PC-3 (cell line): ENCODE measurements at regions not wholly inside any gene's neighbourhood (a gene's known extent, or its start where the extent isn't known, plus 50 kb on each side); places are given as distances from the start of the nearest gene placed in this dataset.

Experiments
- ATAC-seq: fragments of 200-7000 bp; cut with Tn5 transposase; 2 replicates; pipeline ENCODE4 v1.9.1; 2020; ENCODE audit warnings: mild to moderate bottlenecking, moderate library complexity
- BruUV-seq: library from RNA; stranded (reverse); fragments of 400-500 nt; replicated peaks from 2 replicates; lab custom pipeline; 2021; lab: Mats Ljungman, UMichigan
- CTCF ChIA-PET: fragments of 300-600 bp; sonication (Branson Sonifier 250); formaldehyde crosslinking; loops from one replicate; lab custom pipeline; 2022; ENCODE audit warnings: antibody characterized with exemption; lab: Charles Lee
- POLR2A ChIA-PET: fragments of 300-600 bp; sonication (Branson Sonifier 250); formaldehyde crosslinking; loops from one replicate; lab custom pipeline; 2022; ENCODE audit warnings: antibody characterized with exemption; ENCODE audit not compliant: unreplicated experiment; lab: Charles Lee
- DNase-seq: peaks from one replicate; pipeline ENCODE4 v3.0.0-alpha.2; 2015
- H2AFZ ChIP-seq: fragments of 300-600 bp; sonication (generic); 2 replicates; pipeline ENCODE4 v1.6.0; 2016; ENCODE audit warnings: antibody characterized with exemption, low read length
- H3F3A ChIP-seq: fragments of 300-600 bp; sonication (generic); one replicate; pipeline ENCODE4 v1.6.0; 2017; ENCODE audit warnings: antibody characterized with exemption, low read length, control low read depth, mild to moderate bottlenecking; ENCODE audit not compliant: unreplicated experiment
- H3K27ac ChIP-seq: fragments of 300-600 bp; sonication (generic); 2 replicates; pipeline ENCODE4 v1.5.1; 2016; ENCODE audit warnings: mild to moderate bottlenecking, low read length
- H3K27me3 ChIP-seq: fragments of 300-600 bp; sonication (generic); 2 replicates; pipeline ENCODE4 v1.6.1; 2016; ENCODE audit warnings: low read length, mixed read lengths
- H3K36me3 ChIP-seq: fragments of 300-600 bp; sonication (generic); 2 replicates; pipeline ENCODE4 v1.6.1; 2016; ENCODE audit warnings: low read depth, mixed run types, low read length, mixed read lengths
- H3K4me1 ChIP-seq: fragments of 300-600 bp; sonication (generic); 2 replicates; pipeline ENCODE4 v1.5.1; 2016; ENCODE audit warnings: low read length; ENCODE audit not compliant: insufficient read depth
- H3K4me2 ChIP-seq: fragments of 300-600 bp; sonication (generic); 2 replicates; pipeline ENCODE4 v1.6.0; 2016; ENCODE audit warnings: low read length
- H3K4me3 ChIP-seq: fragments of 300-600 bp; sonication (generic); 2 replicates; pipeline ENCODE4 v1.5.1; 2016; ENCODE audit warnings: mild to moderate bottlenecking, low read length, mixed read lengths
- H3K79me2 ChIP-seq: fragments of 300-600 bp; sonication (generic); 2 replicates; pipeline ENCODE4 v1.6.1; 2017; ENCODE audit warnings: low read length, mixed read lengths
- H3K9ac ChIP-seq: fragments of 300-600 bp; sonication (generic); 2 replicates; pipeline ENCODE4 v1.6.0; 2016; ENCODE audit warnings: mild to moderate bottlenecking, low read length
- H3K9me2 ChIP-seq: fragments of 300-600 bp; sonication (generic); replicated peaks from 2 replicates; pipeline ENCODE4 v1.6.1; 2016; ENCODE audit warnings: mixed run types, low read length, mixed read lengths
- H3K9me3 ChIP-seq: fragments of 300-600 bp; sonication (generic); 2 replicates; pipeline ENCODE4 v1.6.1; 2016; ENCODE audit warnings: low read length, mixed read lengths
- H4K20me1 ChIP-seq: fragments of 300-600 bp; sonication (generic); 2 replicates; pipeline ENCODE4 v1.6.1; 2016; ENCODE audit warnings: low read length, mixed read lengths
- CTCF ChIP-seq: fragments of 300-600 bp; sonication (generic); conservative IDR thresholded peaks from 2 replicates; pipeline ENCODE4 v1.5.1; 2017; ENCODE audit warnings: antibody characterized with exemption, low read depth, mild to moderate bottlenecking, low read length
- EZH2 ChIP-seq: fragments of 300-600 bp; sonication (generic); IDR thresholded peaks from one replicate; pipeline ENCODE4 v1.6.1; 2017; ENCODE audit warnings: antibody characterized with exemption, mild to moderate bottlenecking, low read length; ENCODE audit not compliant: unreplicated experiment
- EZH2phosphoT487 ChIP-seq: fragments of 300-600 bp; sonication (generic); IDR thresholded peaks from 2 replicates; pipeline ENCODE4 v1.6.1; 2018; ENCODE audit warnings: mild to moderate bottlenecking, antibody characterized with exemption, low read length, borderline replicate concordance
- intact Hi-C: fragments of 100-400 bp; cut with micrococcal nuclease; formaldehyde crosslinking; loops from 2 replicates; pipeline ENCODE4 v1.9.0; 2023

GRCh38 chr14:80108430-80108829, 102.9 kb downstream of the DIO2 start:
- Histone ChIP-seq H3K27ac (no peak overlapping the region), H3K9me3 (no peaks in the 10 kb centered on the region), H3K27me3 (no peaks in the 10 kb centered on the region), H3K9me2 (no peaks in the 10 kb centered on the region), H3K4me1 (no peaks in the 10 kb centered on the region), H3F3A (no peaks in the 10 kb centered on the region), H2AFZ (no peak overlapping the region), H3K9ac (no peak overlapping the region), H3K36me3 (no peaks in the 10 kb centered on the region), H3K4me3 (no peak overlapping the region), H3K79me2 (no peaks in the 10 kb centered on the region), H3K4me2 (no peak overlapping the region), H4K20me1 (no peaks in the 10 kb centered on the region)
- ATAC-seq, result no peak
- POLR2A ChIA-PET, result no interaction called here
- no TSS peak for BruUV-seq
- DNase-seq, result no peak
- CTCF ChIA-PET, result no interaction called here
- intact Hi-C loops, result no loop called here
- TF ChIP-seq CTCF, result no peak
- TF ChIP-seq EZH2, result no peak
- no peak for TF ChIP-seq EZH2phosphoT487

- intact Hi-C loops, result no loop called here
- H3K9me2 ChIP-seq, result no peaks in the 10 kb centered on the region
- TF ChIP-seq EZH2phosphoT487 (no peak), CTCF (no peak), EZH2 (no peak)
- no TSS peak for BruUV-seq
- H3K4me3 ChIP-seq, result no peak overlapping the region
- no peak for DNase-seq
- CTCF ChIA-PET, result no interaction called here
- H3K4me2 ChIP-seq, result no peak overlapping the region
- no peak overlapping the region for H3K27ac ChIP-seq
- POLR2A ChIA-PET, result interaction anchor here (0.6 kb wide), 1 partner anchor 482 kb away, joined by 4 read pairs; no protein-coding TSS in a partner anchor
- no peak overlapping the region for H2AFZ ChIP-seq
- ATAC-seq, result no peak
- no peaks in the 10 kb centered on the region for H3K79me2 ChIP-seq
- H3K27me3 ChIP-seq, result no peaks in the 10 kb centered on the region
- H3K9me3 ChIP-seq, result no peaks in the 10 kb centered on the region
- no peaks in the 10 kb centered on the region for H4K20me1 ChIP-seq
- no peaks in the 10 kb centered on the region for H3K4me1 ChIP-seq
- H3F3A ChIP-seq, result no peaks in the 10 kb centered on the region
- H3K36me3 ChIP-seq, result no peaks in the 10 kb centered on the region
- H3K9ac ChIP-seq, result no peak overlapping the region
Observed at GRCh38 chr14:80105488-80105994, 105.8 kb downstream of the DIO2 start.

GRCh38 chr14:80101835-80102234, 109.5 kb downstream of the DIO2 start:
- ATAC-seq (no peak), DNase-seq (no peak)
- H3K9me2 ChIP-seq, result no peaks in the 10 kb centered on the region
- intact Hi-C loops, result no loop called here
- H3K4me3 ChIP-seq, result no peak overlapping the region
- ChIA-PET POLR2A (no interaction called here), CTCF (no interaction called here)
- H3K36me3 ChIP-seq, result no peaks in the 10 kb centered on the region
- H3F3A ChIP-seq, result no peaks in the 10 kb centered on the region
- H2AFZ ChIP-seq, result no peak overlapping the region
- no peak overlapping the region for H3K9ac ChIP-seq
- no peaks in the 10 kb centered on the region for H4K20me1 ChIP-seq
- no peaks in the 10 kb centered on the region for H3K9me3 ChIP-seq
- TF ChIP-seq EZH2 (no peak), CTCF (no peak), EZH2phosphoT487 (no peak)
- BruUV-seq, result no TSS peak
- H3K79me2 ChIP-seq, result no peaks in the 10 kb centered on the region
- H3K27ac ChIP-seq, result no peak overlapping the region
- H3K4me1 ChIP-seq, result no peaks in the 10 kb centered on the region
- H3K4me2 ChIP-seq, result no peak overlapping the region
- H3K27me3 ChIP-seq, result no peaks in the 10 kb centered on the region
